ENCODE measurements at regions not wholly inside any gene's neighbourhood (a gene's known extent, or its start where the extent isn't known, plus 50 kb on each side); places are given as distances from the start of the nearest gene placed in this dataset.
A peak's percentile ranks its signal among the peaks of the same experiment; 100 is the strongest.
"Not testable (repeated sequence)": the region's sequence is repeated elsewhere in the genome, so short reads cannot be mapped to it uniquely, and the experiment has no call there.

DNA sequence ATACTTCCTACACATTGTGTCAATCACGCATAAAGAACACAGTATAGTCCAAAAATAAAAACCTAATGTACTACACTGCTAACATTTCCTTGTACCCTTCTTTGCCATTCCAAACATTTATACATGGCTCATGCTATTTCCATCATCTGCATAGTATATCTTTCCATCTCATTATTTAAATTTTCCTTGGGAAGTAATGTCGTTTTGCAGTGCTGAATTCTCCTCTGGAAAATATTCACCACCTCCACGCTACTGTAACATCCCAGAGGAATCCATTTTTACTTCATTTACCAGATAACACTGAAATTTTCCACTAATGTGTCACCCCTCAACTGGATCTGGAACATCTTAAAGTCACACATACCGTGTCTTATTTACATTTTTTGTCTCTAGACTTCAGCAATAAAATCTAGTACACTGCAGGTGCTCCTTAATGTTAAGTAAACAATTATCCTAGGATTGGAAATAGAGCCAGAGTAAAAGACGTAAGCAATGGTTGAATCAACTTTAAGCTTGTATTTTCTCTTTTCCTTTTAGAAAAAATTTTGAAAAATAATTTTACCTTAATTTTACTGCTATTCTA lies 881.0 kb downstream of the AMY1C start:
- no peaks in the 10 kb centered on the region for H3K36me3 ChIP-seq (ENCODE audit: insufficient read depth, low read length)
- H2AFZ ChIP-seq (ENCODE audit: low read length, unreplicated experiment): no peak overlapping the region
- H3K4me3 ChIP-seq (ENCODE audit: low read depth, low read length): no peak overlapping the region
- no peaks in the 10 kb centered on the region for H3K27me3 ChIP-seq (ENCODE audit: insufficient read depth, low read length)
- H3K79me2 ChIP-seq (ENCODE audit: control insufficient read depth, insufficient read depth, low read length, unreplicated experiment): no peaks in the 10 kb centered on the region
- H3K4me1 ChIP-seq (ENCODE audit: control insufficient read depth, insufficient read depth, low read length, unreplicated experiment): no peaks in the 10 kb centered on the region
- no peak overlapping the region for H3K27ac ChIP-seq (ENCODE audit: low read depth, low read length)

DNA sequence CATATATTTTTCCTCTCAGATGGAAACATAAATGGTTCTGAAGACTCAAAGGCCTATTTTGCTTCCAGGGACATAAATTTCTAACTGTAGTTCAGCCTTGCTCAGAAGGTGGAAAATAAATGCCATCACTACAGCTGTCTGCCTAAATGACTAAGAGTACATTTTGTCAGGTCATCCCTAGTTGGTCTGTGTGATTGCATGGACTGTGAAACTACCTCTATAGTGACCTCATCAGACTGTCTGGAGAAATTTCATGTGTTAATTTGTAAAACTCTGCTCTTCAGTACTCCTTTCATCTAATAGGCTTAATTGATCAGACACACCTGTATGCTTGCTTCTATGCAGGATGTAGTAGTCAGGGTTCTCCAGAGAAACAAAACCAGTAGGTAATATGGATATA lies 886.9 kb downstream of the AMY1C start:
- Histone ChIP-seq H3K79me2 (ENCODE audit: control insufficient read depth, insufficient read depth, low read length, unreplicated experiment) (no peaks in the 10 kb centered on the region), H3K4me1 (ENCODE audit: control insufficient read depth, insufficient read depth, low read length, unreplicated experiment) (no peaks in the 10 kb centered on the region), H2AFZ (ENCODE audit: low read length, unreplicated experiment) (no peak overlapping the region), H3K4me3 (ENCODE audit: low read depth, low read length) (no peak overlapping the region), H3K27ac (ENCODE audit: low read depth, low read length) (no peak overlapping the region), H3K36me3 (ENCODE audit: insufficient read depth, low read length) (no peaks in the 10 kb centered on the region), H3K27me3 (ENCODE audit: insufficient read depth, low read length) (no peaks in the 10 kb centered on the region)

DNA sequence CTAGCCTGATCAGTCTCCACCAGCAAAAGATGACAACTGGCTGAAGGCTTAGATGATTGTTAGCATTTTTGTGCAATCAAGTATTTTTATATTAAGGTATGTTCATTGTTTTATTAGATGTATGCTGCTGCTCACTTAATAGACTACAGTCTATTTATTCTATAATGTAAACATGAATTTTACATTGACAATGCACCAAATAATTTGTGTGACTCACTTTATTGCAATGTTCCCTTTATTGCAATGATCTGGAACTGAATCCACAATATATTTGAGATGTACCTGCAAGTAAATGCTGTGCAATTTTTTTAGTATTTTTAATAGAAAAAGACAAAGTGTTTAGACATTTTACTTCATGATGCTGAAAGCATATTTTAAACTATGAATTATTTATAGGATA lies 896.5 kb downstream of the AMY1C start:
- no peaks in the 10 kb centered on the region for H3K36me3 ChIP-seq (ENCODE audit: insufficient read depth, low read length)
- H3K79me2 ChIP-seq (ENCODE audit: control insufficient read depth, insufficient read depth, low read length, unreplicated experiment): no peaks in the 10 kb centered on the region
- H3K4me3 ChIP-seq (ENCODE audit: low read depth, low read length): no peak overlapping the region
- no peaks in the 10 kb centered on the region for H3K4me1 ChIP-seq (ENCODE audit: control insufficient read depth, insufficient read depth, low read length, unreplicated experiment)
- H2AFZ ChIP-seq (ENCODE audit: low read length, unreplicated experiment): no peak overlapping the region
- no peak overlapping the region for H3K27ac ChIP-seq (ENCODE audit: low read depth, low read length)
- H3K27me3 ChIP-seq (ENCODE audit: insufficient read depth, low read length): no peaks in the 10 kb centered on the region

- Histone ChIP-seq H3K27ac (ENCODE audit: low read depth, low read length) (no peak overlapping the region), H2AFZ (ENCODE audit: low read length, unreplicated experiment) (no peak overlapping the region), H3K27me3 (ENCODE audit: insufficient read depth, low read length) (no peaks in the 10 kb centered on the region), H3K4me1 (ENCODE audit: control insufficient read depth, insufficient read depth, low read length, unreplicated experiment) (no peaks in the 10 kb centered on the region), H3K4me3 (ENCODE audit: low read depth, low read length) (no peak overlapping the region), H3K79me2 (ENCODE audit: control insufficient read depth, insufficient read depth, low read length, unreplicated experiment) (no peaks in the 10 kb centered on the region), H3K36me3 (ENCODE audit: insufficient read depth, low read length) (no peaks in the 10 kb centered on the region)
Measured at GRCh38 chr1:104648269-104648691, 898.6 kb downstream of the AMY1C start.

GRCh38 chr1:104664374-104664773 lies 914.7 kb downstream of the AMY1C start:
- H2AFZ ChIP-seq (ENCODE audit: low read length, unreplicated experiment); H3K4me1 ChIP-seq (ENCODE audit: control insufficient read depth, insufficient read depth, low read length, unreplicated experiment); H3K79me2 ChIP-seq (ENCODE audit: control insufficient read depth, insufficient read depth, low read length, unreplicated experiment): not testable (repeated sequence)

GRCh38 chr1:104665300-104665699 lies 915.6 kb downstream of the AMY1C start:
- Histone ChIP-seq H3K79me2 (ENCODE audit: control insufficient read depth, insufficient read depth, low read length, unreplicated experiment) (no peaks in the 10 kb centered on the region), H3K27me3 (ENCODE audit: insufficient read depth, low read length) (no peaks in the 10 kb centered on the region), H3K4me1 (ENCODE audit: control insufficient read depth, insufficient read depth, low read length, unreplicated experiment) (no peaks in the 10 kb centered on the region), H3K36me3 (ENCODE audit: insufficient read depth, low read length) (no peaks in the 10 kb centered on the region), H3K4me3 (ENCODE audit: low read depth, low read length) (no peak overlapping the region), H3K27ac (ENCODE audit: low read depth, low read length) (no peak overlapping the region), H2AFZ (ENCODE audit: low read length, unreplicated experiment) (no peak overlapping the region)

More at GRCh38 chr1:104664374-104664773, 914.7 kb downstream of the AMY1C start:
- H3K27me3 ChIP-seq (ENCODE audit: insufficient read depth, low read length); H3K27ac ChIP-seq (ENCODE audit: low read depth, low read length); H3K4me3 ChIP-seq (ENCODE audit: low read depth, low read length); H3K36me3 ChIP-seq (ENCODE audit: insufficient read depth, low read length): not testable (repeated sequence)

DNA sequence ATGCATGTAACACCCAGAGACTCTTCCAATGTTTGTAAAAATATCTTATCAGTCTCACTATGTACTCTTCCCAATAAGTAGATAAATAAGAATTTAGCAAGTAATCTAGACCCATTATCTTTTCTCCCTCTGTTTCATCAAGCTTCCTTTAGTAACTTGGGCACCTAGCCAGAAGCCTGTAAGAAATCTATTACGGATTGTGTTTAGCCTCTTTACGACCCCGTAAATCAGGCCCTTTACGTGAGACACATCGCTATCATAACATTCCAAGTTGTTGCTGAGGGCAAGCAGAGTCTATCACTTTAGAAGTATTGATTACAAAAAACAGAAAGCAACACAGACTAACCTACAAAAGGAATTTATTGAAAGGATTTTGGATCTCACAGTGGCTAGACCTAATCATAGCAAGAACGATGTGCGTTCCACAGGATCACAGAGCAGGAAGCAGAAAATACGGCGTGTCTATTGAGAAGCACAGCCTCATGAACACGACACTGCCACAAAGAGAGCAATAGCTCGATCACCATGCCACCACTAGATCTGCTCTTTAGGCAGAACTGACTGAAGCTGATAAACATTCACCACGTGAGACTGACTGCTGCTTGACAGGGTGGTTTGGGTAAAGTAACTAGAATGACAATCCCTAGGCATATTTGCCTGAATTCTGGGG lies 922.1 kb downstream of the AMY1C start:
- no peaks in the 10 kb centered on the region for H3K79me2 ChIP-seq (ENCODE audit: control insufficient read depth, insufficient read depth, low read length, unreplicated experiment)
- H3K27me3 ChIP-seq (ENCODE audit: insufficient read depth, low read length): no peaks in the 10 kb centered on the region
- H3K27ac ChIP-seq (ENCODE audit: low read depth, low read length): no peak overlapping the region
- no peak overlapping the region for H3K4me3 ChIP-seq (ENCODE audit: low read depth, low read length)
- no peak overlapping the region for H2AFZ ChIP-seq (ENCODE audit: low read length, unreplicated experiment)
- no peaks in the 10 kb centered on the region for H3K36me3 ChIP-seq (ENCODE audit: insufficient read depth, low read length)
- H3K4me1 ChIP-seq (ENCODE audit: control insufficient read depth, insufficient read depth, low read length, unreplicated experiment): no peaks in the 10 kb centered on the region

- no peaks in the 10 kb centered on the region for H3K27me3 ChIP-seq (ENCODE audit: insufficient read depth, low read length)
- H3K79me2 ChIP-seq (ENCODE audit: control insufficient read depth, insufficient read depth, low read length, unreplicated experiment): no peaks in the 10 kb centered on the region
- no peak overlapping the region for H3K4me3 ChIP-seq (ENCODE audit: low read depth, low read length)
- no peak overlapping the region for H2AFZ ChIP-seq (ENCODE audit: low read length, unreplicated experiment)
- no peak overlapping the region for H3K27ac ChIP-seq (ENCODE audit: low read depth, low read length)
- H3K36me3 ChIP-seq (ENCODE audit: insufficient read depth, low read length): no peaks in the 10 kb centered on the region
- H3K4me1 ChIP-seq (ENCODE audit: control insufficient read depth, insufficient read depth, low read length, unreplicated experiment): no peaks in the 10 kb centered on the region
Measured at GRCh38 chr1:104699433-104699832, 949.7 kb downstream of the AMY1C start.

- Histone ChIP-seq H3K27ac (ENCODE audit: low read depth, low read length) (no peak overlapping the region), H3K4me1 (ENCODE audit: control insufficient read depth, insufficient read depth, low read length, unreplicated experiment) (no peaks in the 10 kb centered on the region), H3K79me2 (ENCODE audit: control insufficient read depth, insufficient read depth, low read length, unreplicated experiment) (no peaks in the 10 kb centered on the region), H3K4me3 (ENCODE audit: low read depth, low read length) (no peak overlapping the region), H2AFZ (ENCODE audit: low read length, unreplicated experiment) (no peak overlapping the region), H3K36me3 (ENCODE audit: insufficient read depth, low read length) (no peaks in the 10 kb centered on the region), H3K27me3 (ENCODE audit: insufficient read depth, low read length) (no peaks in the 10 kb centered on the region)
Measured at GRCh38 chr1:104702731-104703130, 953.0 kb downstream of the AMY1C start.

DNA sequence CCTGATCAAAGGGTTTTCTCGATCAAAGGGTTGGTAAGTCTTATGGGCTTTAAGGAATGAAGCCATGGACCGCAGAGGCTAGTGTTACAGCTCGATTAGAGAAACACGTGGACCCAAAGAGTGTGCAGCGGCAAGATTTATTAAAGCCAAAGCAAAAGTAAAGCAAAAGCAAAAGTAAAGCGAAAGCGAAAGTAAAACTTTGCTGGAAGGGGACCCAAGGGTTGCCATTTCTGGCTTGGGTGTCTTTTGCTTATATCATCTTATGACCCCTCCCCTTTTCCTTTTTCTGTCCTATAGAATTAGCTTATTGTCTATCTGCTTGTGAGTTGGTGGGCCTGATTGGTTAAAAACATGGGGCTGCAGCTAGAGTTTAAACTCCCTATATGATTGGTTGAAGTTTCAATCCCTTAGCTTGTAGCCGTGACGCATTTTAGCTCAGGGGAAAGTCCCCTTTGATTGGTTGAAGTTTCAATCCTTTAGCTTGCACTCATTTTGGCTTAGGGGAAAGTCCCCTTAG lies 957.0 kb downstream of the AMY1C start:
- Histone ChIP-seq H3K27me3 (ENCODE audit: insufficient read depth, low read length) (no peaks in the 10 kb centered on the region), H2AFZ (ENCODE audit: low read length, unreplicated experiment) (peak overlapping the region; percentile 55), H3K27ac (ENCODE audit: low read depth, low read length) (no peak overlapping the region), H3K36me3 (ENCODE audit: insufficient read depth, low read length) (no peaks in the 10 kb centered on the region), H3K79me2 (ENCODE audit: control insufficient read depth, insufficient read depth, low read length, unreplicated experiment) (no peaks in the 10 kb centered on the region), H3K4me1 (ENCODE audit: control insufficient read depth, insufficient read depth, low read length, unreplicated experiment) (no peaks in the 10 kb centered on the region), H3K4me3 (ENCODE audit: low read depth, low read length) (peak overlapping the region; percentile 68)

DNA sequence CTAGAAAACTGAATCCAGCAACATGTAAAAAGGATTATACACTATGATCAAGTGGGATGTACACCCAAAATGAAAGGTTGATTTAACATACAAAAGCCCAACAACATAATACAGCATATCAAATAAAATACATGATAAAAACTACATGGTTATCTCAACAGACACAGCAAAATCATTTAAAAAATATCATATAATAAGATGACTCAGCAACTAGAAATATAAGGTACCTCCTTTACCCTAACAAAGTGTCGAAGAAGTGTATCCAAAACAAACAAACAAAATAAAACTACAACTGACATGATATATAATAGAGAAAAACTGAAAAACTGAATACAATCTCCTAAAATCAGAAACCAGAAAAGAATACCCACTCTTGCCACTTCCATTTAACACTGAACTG lies 969.1 kb downstream of the AMY1C start:
- H3K27ac ChIP-seq (ENCODE audit: low read depth, low read length): no peak overlapping the region
- H3K36me3 ChIP-seq (ENCODE audit: insufficient read depth, low read length): no peaks in the 10 kb centered on the region
- H3K79me2 ChIP-seq (ENCODE audit: control insufficient read depth, insufficient read depth, low read length, unreplicated experiment): no peaks in the 10 kb centered on the region
- H3K27me3 ChIP-seq (ENCODE audit: insufficient read depth, low read length): no peaks in the 10 kb centered on the region
- H3K4me3 ChIP-seq (ENCODE audit: low read depth, low read length): no peak overlapping the region
- H3K4me1 ChIP-seq (ENCODE audit: control insufficient read depth, insufficient read depth, low read length, unreplicated experiment): no peaks in the 10 kb centered on the region
- H2AFZ ChIP-seq (ENCODE audit: low read length, unreplicated experiment): no peak overlapping the region

All from ACC112 (cell line).